ENCODE measurements at regions not wholly inside any gene's neighbourhood (a gene's known extent, or its start where the extent isn't known, plus 50 kb on each side); places are given as distances from the start of the nearest gene placed in this dataset.

DNA sequence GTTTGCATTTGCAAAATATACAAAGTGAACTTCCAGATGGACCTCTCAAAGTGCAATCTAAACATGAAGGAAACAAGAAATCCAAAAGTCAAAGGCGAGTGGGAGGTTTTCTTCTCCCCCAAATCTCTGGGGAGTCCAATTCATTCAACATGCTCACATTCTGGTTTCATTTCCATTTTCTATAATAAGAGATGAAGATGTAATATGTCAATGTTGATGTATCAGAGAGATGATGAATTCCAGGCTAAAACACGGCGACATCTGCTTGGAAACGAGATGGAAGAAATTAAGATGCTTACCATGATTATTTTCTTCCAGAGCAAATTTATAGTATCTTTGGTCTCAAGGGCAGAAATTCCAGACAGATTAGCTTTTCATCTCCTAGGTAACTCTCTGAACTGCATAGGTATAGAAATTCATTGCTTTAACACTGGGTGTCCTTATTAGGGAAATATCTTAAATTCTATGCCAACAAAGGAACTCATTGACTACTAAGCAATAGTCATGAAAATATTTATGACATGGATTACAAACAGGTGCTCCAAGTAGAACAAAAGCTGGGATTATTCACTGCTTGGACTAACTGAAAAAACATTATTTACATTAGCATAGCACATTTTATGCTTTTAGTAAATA lies 287.9 kb downstream of the SEC61B start:
- no peaks in the 10 kb centered on the region for H3K36me3 ChIP-seq (ENCODE audit: insufficient read depth, low read length)
- peak overlapping the region; percentile 0; the same call in 1 of the 2 replicates for H3K4me2 ChIP-seq (ENCODE audit: low read length)
- H3K4me3 ChIP-seq (ENCODE audit: low read depth, low read length, poor library complexity, severe bottlenecking): no peak overlapping the region
- no peaks in the 10 kb centered on the region for H3K9me2 ChIP-seq (ENCODE audit: insufficient read depth, low read length)
- CTCF ChIA-PET (ENCODE audit: unreplicated experiment): no interaction called here
- intact Hi-C loops (cut with micrococcal nuclease; ENCODE audit: unreplicated experiment): loop anchor here (10.0 kb wide), 1 partner anchor 325 kb away; no protein-coding TSS in a partner anchor
- no peaks in the 10 kb centered on the region for H4K20me1 ChIP-seq (ENCODE audit: insufficient read depth, low read length)
- H3K4me1 ChIP-seq (ENCODE audit: insufficient read depth, low read length, poor library complexity, severe bottlenecking): peaks cover 18% of the 10 kb centered on the region
- no peak for DNase-seq (ENCODE audit: low spot score)
- TF ChIP-seq CTCF (conservative IDR thresholded peaks at IDR 0.05; ENCODE audit: low read length): no peak
- H3K9me3 ChIP-seq (ENCODE audit: low read length): no peaks in the 10 kb centered on the region
- H3K27ac ChIP-seq (ENCODE audit: low read depth, low read length, poor library complexity, severe bottlenecking): no peak overlapping the region
- no TSS peak for BruUV-seq (replicated peaks)
- POLR2A ChIA-PET: interaction anchor here (0.5 to 0.7 kb wide), 2 partner anchors 392 to 706 kb away, joined by 3 read pairs; no protein-coding TSS in a partner anchor
- H2AFZ ChIP-seq (ENCODE audit: low read length): no peak overlapping the region
- H3K79me2 ChIP-seq (ENCODE audit: insufficient read depth, low read depth, low read length): no peaks in the 10 kb centered on the region

DNA sequence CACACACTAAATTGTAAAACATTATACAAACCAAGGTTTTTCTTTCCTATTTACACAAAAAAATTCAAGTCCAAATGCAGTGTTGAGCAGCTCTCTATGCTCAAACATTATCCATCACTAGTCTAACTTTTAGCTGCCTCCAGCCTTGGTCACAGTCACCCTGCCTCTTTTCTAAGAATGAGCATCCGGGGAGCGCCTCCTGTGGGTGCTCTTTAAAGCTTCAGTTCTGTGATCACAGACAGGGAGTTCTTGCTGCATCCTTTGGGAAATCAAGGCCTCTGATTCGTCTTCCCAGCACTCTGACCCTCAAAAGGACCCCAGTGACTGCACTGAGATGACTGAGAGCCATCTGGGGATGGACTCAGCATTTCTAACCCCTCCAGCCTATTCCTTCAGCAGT lies 289.6 kb downstream of the SEC61B start:
- no peak overlapping the region for H2AFZ ChIP-seq (ENCODE audit: low read length)
- H4K20me1 ChIP-seq (ENCODE audit: insufficient read depth, low read length): no peaks in the 10 kb centered on the region
- intact Hi-C loops (cut with micrococcal nuclease; ENCODE audit: unreplicated experiment): loop anchor here (10.0 kb wide), 1 partner anchor 327 kb away; no protein-coding TSS in a partner anchor
- no peak for DNase-seq (ENCODE audit: low spot score)
- H3K4me3 ChIP-seq (ENCODE audit: low read depth, low read length, poor library complexity, severe bottlenecking): no peak overlapping the region
- ChIA-PET POLR2A (interaction anchor here (0.7 kb wide), 1 partner anchor 23 kb away, joined by 3 read pairs; no protein-coding TSS in a partner anchor), CTCF (ENCODE audit: unreplicated experiment) (no interaction called here)
- H3K9me2 ChIP-seq (ENCODE audit: insufficient read depth, low read length): no peaks in the 10 kb centered on the region
- H3K4me2 ChIP-seq (ENCODE audit: low read length): no peak overlapping the region
- H3K36me3 ChIP-seq (ENCODE audit: insufficient read depth, low read length): no peaks in the 10 kb centered on the region
- H3K79me2 ChIP-seq (ENCODE audit: insufficient read depth, low read depth, low read length): no peaks in the 10 kb centered on the region
- no TSS peak for BruUV-seq (replicated peaks)
- no peak for TF ChIP-seq CTCF (conservative IDR thresholded peaks at IDR 0.05; ENCODE audit: low read length)
- TF ChIP-seq EZH2phosphoT487 (IDR thresholded peaks at IDR 0.05; ENCODE audit: borderline replicate concordance, low read depth, low read length): no peak
- H3K4me1 ChIP-seq (ENCODE audit: insufficient read depth, low read length, poor library complexity, severe bottlenecking): peaks cover 33% of the 10 kb centered on the region
- H3K9me3 ChIP-seq (ENCODE audit: low read length): no peaks in the 10 kb centered on the region
- no peak overlapping the region for H3K27ac ChIP-seq (ENCODE audit: low read depth, low read length, poor library complexity, severe bottlenecking)

GRCh38 chr9:99513441-99514112 lies 291.5 kb downstream of the SEC61B start:
- TF ChIP-seq EZH2phosphoT487 (IDR thresholded peaks at IDR 0.05; ENCODE audit: borderline replicate concordance, low read depth, low read length): no peak
- no peak for TF ChIP-seq CTCF (conservative IDR thresholded peaks at IDR 0.05; ENCODE audit: low read length)
- DNase-seq (ENCODE audit: low spot score): peak; percentile 22
- no TSS peak for BruUV-seq (replicated peaks)
- Histone ChIP-seq H3K79me2 (ENCODE audit: insufficient read depth, low read depth, low read length) (no peaks in the 10 kb centered on the region), H3K27ac (ENCODE audit: low read depth, low read length, poor library complexity, severe bottlenecking) (no peak overlapping the region), H3K9me2 (ENCODE audit: insufficient read depth, low read length) (no peaks in the 10 kb centered on the region), H3K4me1 (ENCODE audit: insufficient read depth, low read length, poor library complexity, severe bottlenecking) (peaks cover 35% of the 10 kb centered on the region), H4K20me1 (ENCODE audit: insufficient read depth, low read length) (no peaks in the 10 kb centered on the region), H3K4me2 (ENCODE audit: low read length) (peak overlapping the region; percentile 31; the same call in 1 of the 2 replicates), H3K9me3 (ENCODE audit: low read length) (no peaks in the 10 kb centered on the region), H2AFZ (ENCODE audit: low read length) (no peak overlapping the region), H3K4me3 (ENCODE audit: low read depth, low read length, poor library complexity, severe bottlenecking) (no peak overlapping the region), H3K36me3 (ENCODE audit: insufficient read depth, low read length) (no peaks in the 10 kb centered on the region)
- intact Hi-C loops (cut with micrococcal nuclease; ENCODE audit: unreplicated experiment): loop anchor here (10.0 kb wide), 1 partner anchor 329 kb away; no protein-coding TSS in a partner anchor
- CTCF ChIA-PET (ENCODE audit: unreplicated experiment): no interaction called here
- POLR2A ChIA-PET: interaction anchor here (0.6 kb wide), 1 partner anchor 188 kb away, joined by 7 read pairs; no protein-coding TSS in a partner anchor
